22Rv1 (cell line): ENCODE measurements at regions not wholly inside any gene's neighbourhood (a gene's known extent, or its start where the extent isn't known, plus 50 kb on each side); places are given as distances from the start of the nearest gene placed in this dataset.

Experiments used
- H3K27ac ChIP-seq: fragments of 450-650 bp; 2 replicates; pipeline ENCODE4 v1.5.1; 2017
- CTCF ChIP-seq: fragments of 450-650 bp; IDR thresholded peaks from 2 replicates; pipeline ENCODE4 v1.5.1; 2017; ENCODE audit warnings: mild to moderate bottlenecking
- ZFX ChIP-seq: fragments of 450-650 bp; IDR thresholded peaks from 2 replicates; pipeline ENCODE4 v1.6.1; 2017; ENCODE audit warnings: antibody characterized with exemption, borderline replicate concordance

GRCh38 chr9:103431809-103432208 is 436.7 kb downstream of the CYLC2 start:
- no peak for TF ChIP-seq ZFX
- TF ChIP-seq CTCF = no peak
- no peak overlapping the region for H3K27ac ChIP-seq

- no peak for TF ChIP-seq CTCF
- TF ChIP-seq ZFX = no peak
Observed at GRCh38 chr9:103444176-103444575, 449.0 kb downstream of the CYLC2 start.

GRCh38 chr9:103458826-103459225 is 463.7 kb downstream of the CYLC2 start:
- TF ChIP-seq ZFX (no peak), CTCF (no peak)

More at GRCh38 chr9:103444176-103444575, 449.0 kb downstream of the CYLC2 start:
- no peak overlapping the region for H3K27ac ChIP-seq

GRCh38 chr9:103471241-103471640 is 476.1 kb downstream of the CYLC2 start:
- TF ChIP-seq CTCF (no peak), ZFX (no peak)
- H3K27ac ChIP-seq = no peak overlapping the region

More at GRCh38 chr9:103458826-103459225, 463.7 kb downstream of the CYLC2 start:
- H3K27ac ChIP-seq = no peak overlapping the region

GRCh38 chr9:103474156-103474555 is 479.0 kb downstream of the CYLC2 start:
- no peak overlapping the region for H3K27ac ChIP-seq
- no peak for TF ChIP-seq CTCF
- no peak for TF ChIP-seq ZFX

- no peak for TF ChIP-seq ZFX
- TF ChIP-seq CTCF = no peak
- no peak overlapping the region for H3K27ac ChIP-seq
Observed at GRCh38 chr9:103483471-103484096, 488.5 kb downstream of the CYLC2 start.

GRCh38 chr9:103485138-103485537 is 490.0 kb downstream of the CYLC2 start:
- H3K27ac ChIP-seq = no peak overlapping the region
- TF ChIP-seq ZFX (no peak), CTCF (no peak)
